OCI-M2 (cell line): ENCODE measurements at regions not wholly inside any gene's neighbourhood (a gene's known extent, or its start where the extent isn't known, plus 50 kb on each side); places are given as distances from the start of the nearest gene placed in this dataset.
A peak's percentile ranks its signal among the peaks of the same experiment; 100 is the strongest.

Experiments
- DNase-seq: peaks from one replicate; lab custom pipeline; 2025; ENCODE audit not compliant: unreplicated experiment; lab: John Stamatoyannopoulos, UW

GRCh38 chr21:16071761-16072160 is 342.0 kb downstream of the USP25 start:
- DNase-seq, result no peak

- no peak for DNase-seq
Observed at GRCh38 chr21:16072221-16072620, 342.4 kb downstream of the USP25 start.

- no peak for DNase-seq
Observed at GRCh38 chr21:16072737-16073136, 343.0 kb downstream of the USP25 start.

- DNase-seq, result no peak
Observed at GRCh38 chr21:16073586-16073985, 343.8 kb downstream of the USP25 start.

GRCh38 chr21:16074950-16075489 is 345.2 kb downstream of the USP25 start:
- no peak for DNase-seq

GRCh38 chr21:16075649-16076282 is 346.0 kb downstream of the USP25 start:
- DNase-seq, result no peak

GRCh38 chr21:16076465-16076864 is 346.7 kb downstream of the USP25 start:
- no peak for DNase-seq

GRCh38 chr21:16078382-16078781 is 348.6 kb downstream of the USP25 start:
- no peak for DNase-seq

- DNase-seq, result no peak
Observed at GRCh38 chr21:16079830-16080229, 350.0 kb downstream of the USP25 start.

GRCh38 chr21:16081304-16081703 is 351.5 kb downstream of the USP25 start:
- DNase-seq, result no peak

GRCh38 chr21:16082038-16082816 is 352.4 kb downstream of the USP25 start:
- DNase-seq, result peak; percentile 11

- DNase-seq, result no peak
Observed at GRCh38 chr21:16084776-16085364, 355.1 kb downstream of the USP25 start.

- no peak for DNase-seq
Observed at GRCh38 chr21:16085421-16085820, 355.6 kb downstream of the USP25 start.

- no peak for DNase-seq
Observed at GRCh38 chr21:16086121-16086520, 356.3 kb downstream of the USP25 start.

- no peak for DNase-seq
Observed at GRCh38 chr21:16086936-16087335, 357.2 kb downstream of the USP25 start.

GRCh38 chr21:16087523-16087922 is 357.7 kb downstream of the USP25 start:
- no peak for DNase-seq

GRCh38 chr21:16088056-16088455 is 358.3 kb downstream of the USP25 start:
- no peak for DNase-seq

GRCh38 chr21:16095005-16095404 is 365.2 kb downstream of the USP25 start:
- DNase-seq, result no peak

- no peak for DNase-seq
Observed at GRCh38 chr21:16096988-16097387, 367.2 kb downstream of the USP25 start.

- no peak for DNase-seq
Observed at GRCh38 chr21:16102113-16102512, 372.3 kb downstream of the USP25 start.

GRCh38 chr21:16108561-16109075 is 378.8 kb downstream of the USP25 start:
- no peak for DNase-seq
